GM04504 (cell line): ENCODE measurements at regions not wholly inside any gene's neighbourhood (a gene's known extent, or its start where the extent isn't known, plus 50 kb on each side); places are given as distances from the start of the nearest gene placed in this dataset.
"Not testable (repeated sequence)": the region's sequence is repeated elsewhere in the genome, so short reads cannot be mapped to it uniquely, and the experiment has no call there.

ENCODE experiments used
- DNase-seq: peaks from one replicate; pipeline ENCODE4 v3.0.0-alpha.2; 2012; ENCODE audit warnings: low read depth

GRCh38 chr6:145070791-145071190, 664.5 kb downstream of the EPM2A start:
- peak; percentile 69 for DNase-seq

GRCh38 chr6:145071836-145072235, 663.5 kb downstream of the EPM2A start:
- DNase-seq: peak; percentile 56

- no peak for DNase-seq
Observed at GRCh38 chr6:145073811-145074210, 661.5 kb downstream of the EPM2A start.

GRCh38 chr6:145074805-145075204, 660.5 kb downstream of the EPM2A start:
- DNase-seq: no peak

GRCh38 chr6:145075425-145075824, 659.9 kb downstream of the EPM2A start:
- no peak for DNase-seq

GRCh38 chr6:145076115-145076841, 659.0 kb downstream of the EPM2A start:
- no peak for DNase-seq

- no peak for DNase-seq
Observed at GRCh38 chr6:145077382-145077781, 657.9 kb downstream of the EPM2A start.

GRCh38 chr6:145080651-145081050, 654.7 kb downstream of the EPM2A start:
- no peak for DNase-seq

GRCh38 chr6:145081677-145082076, 653.6 kb downstream of the EPM2A start:
- DNase-seq: no peak

- DNase-seq: no peak
Observed at GRCh38 chr6:145082359-145082758, 653.0 kb downstream of the EPM2A start.

GRCh38 chr6:145086197-145086596, 649.1 kb downstream of the EPM2A start:
- DNase-seq: no peak

- DNase-seq: no peak
Observed at GRCh38 chr6:145087034-145087433, 648.3 kb downstream of the EPM2A start.

- DNase-seq: no peak
Observed at GRCh38 chr6:145090801-145091585, 644.3 kb downstream of the EPM2A start.

GRCh38 chr6:145091586-145092142, 643.7 kb downstream of the EPM2A start:
- DNase-seq: no peak

- DNase-seq: no peak
Observed at GRCh38 chr6:145092554-145092953, 642.8 kb downstream of the EPM2A start.

- DNase-seq: no peak
Observed at GRCh38 chr6:145093226-145093625, 642.1 kb downstream of the EPM2A start.

- DNase-seq: no peak
Observed at GRCh38 chr6:145096846-145097245, 638.5 kb downstream of the EPM2A start.

GRCh38 chr6:145098127-145098526, 637.2 kb downstream of the EPM2A start:
- not testable (repeated sequence) for DNase-seq

GRCh38 chr6:145099713-145100112, 635.6 kb downstream of the EPM2A start:
- DNase-seq: no peak

- DNase-seq: no peak
Observed at GRCh38 chr6:145110109-145110508, 625.2 kb downstream of the EPM2A start.

- DNase-seq: not testable (repeated sequence)
Observed at GRCh38 chr6:145111407-145111806, 623.9 kb downstream of the EPM2A start.

- DNase-seq: no peak
Observed at GRCh38 chr6:145112711-145113148, 622.6 kb downstream of the EPM2A start.

- DNase-seq: no peak
Observed at GRCh38 chr6:145115638-145116037, 619.7 kb downstream of the EPM2A start.
